ENCODE measurements at regions not wholly inside any gene's neighbourhood (a gene's known extent, or its start where the extent isn't known, plus 50 kb on each side); places are given as distances from the start of the nearest gene placed in this dataset.

DNA sequence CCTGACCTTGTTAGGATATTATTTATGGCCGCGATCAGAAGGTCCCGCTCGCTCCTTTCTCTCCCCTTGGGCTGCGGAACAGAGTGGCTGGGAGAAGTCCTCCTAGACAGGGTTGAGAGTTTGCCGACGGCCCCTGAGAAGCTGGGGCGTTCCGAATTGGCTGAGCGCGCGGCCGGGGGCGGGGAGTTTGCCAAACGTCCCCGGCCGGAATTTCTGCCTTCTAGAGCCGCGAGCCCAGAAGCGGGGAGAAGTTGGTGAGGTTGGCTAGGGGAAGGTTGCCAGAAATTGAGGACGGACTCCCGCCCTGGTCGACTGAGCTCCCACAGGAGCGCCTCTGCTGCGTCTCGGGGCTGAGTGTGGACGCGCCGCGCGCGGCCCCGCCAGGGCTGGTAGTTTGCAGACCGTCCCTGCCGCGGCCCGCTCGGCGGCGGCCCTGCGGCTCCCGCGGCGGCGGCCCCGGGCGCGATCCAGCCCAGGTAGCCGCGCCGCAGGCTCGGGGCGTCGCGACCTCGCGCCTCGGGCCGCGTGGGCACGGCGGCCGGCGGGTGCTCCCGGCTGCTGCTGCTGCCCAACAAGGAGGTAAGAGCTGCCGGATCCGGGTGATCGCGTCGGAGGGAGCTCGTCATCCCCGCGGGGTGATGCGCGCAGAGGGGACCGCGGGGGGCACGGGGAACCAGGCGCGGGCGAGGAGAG is 134.0 kb upstream of the MGAT5 start (continued):
- TF ChIP-seq KDM4A (IDR thresholded peaks at IDR 0.05; ENCODE audit: low read depth, low read length, severe bottlenecking): peak; percentile 77
- no peak for TF ChIP-seq EP300 (IDR thresholded peaks at IDR 0.05; ENCODE audit: borderline replicate concordance in 1 of 2, low read depth in 2 of 2, low read length in 2 of 2)
- TF ChIP-seq SP4 (IDR thresholded peaks at IDR 0.05; ENCODE audit: low read length): no peak
- TF ChIP-seq E2F6 (IDR thresholded peaks at IDR 0.05): no peak
- no peak for TF ChIP-seq CBX8 (IDR thresholded peaks at IDR 0.05; ENCODE audit: borderline replicate concordance, low read depth, low read length)
- TF ChIP-seq, protein P1, sequence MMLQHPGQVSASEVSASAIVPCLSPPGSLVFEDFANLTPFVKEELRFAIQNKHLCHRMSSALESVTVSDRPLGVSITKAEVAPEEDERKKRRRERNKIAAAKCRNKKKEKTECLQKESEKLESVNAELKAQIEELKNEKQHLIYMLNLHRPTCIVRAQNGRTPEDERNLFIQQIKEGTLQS (IDR thresholded peaks at IDR 0.05; ENCODE audit: insufficient read depth, low read depth, low read length): no peak
- TF ChIP-seq POLR2A (IDR thresholded peaks at IDR 0.05; ENCODE audit: control extremely low read depth in 1 of 2, low read depth in 2 of 2, low read length in 2 of 2): peak in 1 of 2 experiments; percentile 71; a peak in 2 of 3 replicates
- no peak for TF ChIP-seq CHD1 (IDR thresholded peaks at IDR 0.05; ENCODE audit: low read depth, low read length)
- TF ChIP-seq CBX5 (IDR thresholded peaks at IDR 0.05; ENCODE audit: low read depth, low read length): no peak
- peak; percentile 56 for TF ChIP-seq ASH2L (IDR thresholded peaks at IDR 0.05; ENCODE audit: low read length)
- TF ChIP-seq, protein P2, sequence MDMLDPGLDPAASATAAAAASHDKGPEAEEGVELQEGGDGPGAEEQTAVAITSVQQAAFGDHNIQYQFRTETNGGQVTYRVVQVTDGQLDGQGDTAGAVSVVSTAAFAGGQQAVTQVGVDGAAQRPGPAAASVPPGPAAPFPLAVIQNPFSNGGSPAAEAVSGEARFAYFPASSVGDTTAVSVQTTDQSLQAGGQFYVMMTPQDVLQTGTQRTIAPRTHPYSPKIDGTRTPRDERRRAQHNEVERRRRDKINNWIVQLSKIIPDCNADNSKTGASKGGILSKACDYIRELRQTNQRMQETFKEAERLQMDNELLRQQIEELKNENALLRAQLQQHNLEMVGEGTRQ (IDR thresholded peaks at IDR 0.05; ENCODE audit: low read length): no peak
- TF ChIP-seq PHF8 (conservative IDR thresholded peaks at IDR 0.05; ENCODE audit: low read depth, low read length): peak; percentile 62
- no peak for TF ChIP-seq RXRA (IDR thresholded peaks at IDR 0.05; ENCODE audit: insufficient read depth, low read depth, low read length)
- peak; percentile 78 for TF ChIP-seq TBP (IDR thresholded peaks at IDR 0.05; ENCODE audit: low read depth, low read length)
- no peak for TF ChIP-seq SUZ12 (IDR thresholded peaks at IDR 0.05; ENCODE audit: low read length)
- peak; percentile 28 for TF ChIP-seq CTBP2 (IDR thresholded peaks at IDR 0.05; ENCODE audit: borderline replicate concordance, insufficient read depth, insufficient read length, low read length)
- no peak for TF ChIP-seq BCL11A (IDR thresholded peaks at IDR 0.05; ENCODE audit: low read depth in 2 of 2, low read length in 2 of 2)
- 0 out of 2 replicates have a peak, but pooled peaks have one; percentile 17 for TF ChIP-seq TCF12 (IDR thresholded peaks at IDR 0.05; ENCODE audit: low read depth, low read length)
- TF ChIP-seq GABPA (IDR thresholded peaks at IDR 0.05; ENCODE audit: borderline replicate concordance, insufficient read depth, low read length): peak; percentile 10; the same call in 1 of the 2 replicates
- no peak for TF ChIP-seq JUND (IDR thresholded peaks at IDR 0.05; ENCODE audit: low read length)
- TF ChIP-seq RAD21 (IDR thresholded peaks at IDR 0.05 in 1 of 2, conservative IDR thresholded peaks at IDR 0.05 in 1 of 2; ENCODE audit: low read depth in 2 of 2, low read length in 2 of 2): peak; percentile 5 to 15; a peak in 2 of 4 replicates
- TF ChIP-seq MAX (IDR thresholded peaks at IDR 0.05): no peak

All from H1 (cell line).